ENCODE measurements at regions not wholly inside any gene's neighbourhood (a gene's known extent, or its start where the extent isn't known, plus 50 kb on each side); places are given as distances from the start of the nearest gene placed in this dataset.
A peak's percentile ranks its signal among the peaks of the same experiment; 100 is the strongest.

GRCh38 chr3:57009802-57010201 lies 50.7 kb upstream of the SPATA12 start:
- TF ChIP-seq CTCF (conservative IDR thresholded peaks at IDR 0.05) = no peak
- peak overlapping the region; percentile 73 for H3K27ac ChIP-seq

- TF ChIP-seq CTCF (conservative IDR thresholded peaks at IDR 0.05) = no peak
- H3K27ac ChIP-seq = peak overlapping the region; percentile 73
These were observed 51.1 kb upstream of the SPATA12 start for GRCh38 chr3:57009367-57009766.

GRCh38 chr3:57007521-57008460 lies 52.7 kb upstream of the SPATA12 start:
- TF ChIP-seq CTCF (conservative IDR thresholded peaks at IDR 0.05) = no peak
- peak overlapping the region; percentile 73 for H3K27ac ChIP-seq

GRCh38 chr3:57006949-57007419 lies 53.5 kb upstream of the SPATA12 start:
- 0 out of 2 replicates have a peak, but pooled peaks have one; percentile 17 for TF ChIP-seq CTCF (conservative IDR thresholded peaks at IDR 0.05)
- peak overlapping the region; percentile 73 for H3K27ac ChIP-seq

- H3K27ac ChIP-seq = peak overlapping the region; percentile 73; the same call in 1 of the 2 replicates
These were observed 54.2 kb upstream of the SPATA12 start for GRCh38 chr3:57006179-57006657.

GRCh38 chr3:57004229-57004628 lies 56.2 kb upstream of the SPATA12 start:
- TF ChIP-seq CTCF (conservative IDR thresholded peaks at IDR 0.05) = no peak
- peak overlapping the region; percentile 66 for H3K27ac ChIP-seq

More at GRCh38 chr3:57006179-57006657, 54.2 kb upstream of the SPATA12 start:
- no peak for TF ChIP-seq CTCF (conservative IDR thresholded peaks at IDR 0.05)

GRCh38 chr3:57003676-57004075 lies 56.8 kb upstream of the SPATA12 start:
- H3K27ac ChIP-seq = peak overlapping the region; percentile 66
- no peak for TF ChIP-seq CTCF (conservative IDR thresholded peaks at IDR 0.05)

Data from VCaP (cell line).